ENCODE measurements at regions not wholly inside any gene's neighbourhood (a gene's known extent, or its start where the extent isn't known, plus 50 kb on each side); places are given as distances from the start of the nearest gene placed in this dataset.

GRCh38 chr1:170357750-170358149 lies 174.2 kb upstream of the GORAB start:
- no peaks in the 10 kb centered on the region for H3K36me3 ChIP-seq
- TF ChIP-seq CTCF (IDR thresholded peaks at IDR 0.05; ENCODE audit: low read depth, low read length): no peak

GRCh38 chr1:170360601-170361000 lies 171.4 kb upstream of the GORAB start:
- no peaks in the 10 kb centered on the region for H3K9me3 ChIP-seq (ENCODE audit: low read depth)
- no peak for DNase-seq (ENCODE audit: low read depth in 1 of 2, low spot score in 1 of 2)
- H3K36me3 ChIP-seq: no peaks in the 10 kb centered on the region
- no peaks in the 10 kb centered on the region for H3K27me3 ChIP-seq
- no peak for TF ChIP-seq CTCF (IDR thresholded peaks at IDR 0.05; ENCODE audit: low read depth, low read length)
- H3K4me1 ChIP-seq (ENCODE audit: low read depth): no peaks in the 10 kb centered on the region
- no peak overlapping the region for H3K4me3 ChIP-seq
- H3K27ac ChIP-seq: no peak overlapping the region

More at GRCh38 chr1:170357750-170358149, 174.2 kb upstream of the GORAB start:
- Histone ChIP-seq H3K4me1 (ENCODE audit: low read depth) (peaks cover 11% of the 10 kb centered on the region), H3K27me3 (no peaks in the 10 kb centered on the region), H3K27ac (no peak overlapping the region), H3K4me3 (no peak overlapping the region), H3K9me3 (ENCODE audit: low read depth) (no peaks in the 10 kb centered on the region)
- DNase-seq (ENCODE audit: low read depth in 1 of 2, low spot score in 1 of 2): no peak

GRCh38 chr1:170365331-170365730 lies 166.6 kb upstream of the GORAB start:
- H3K4me3 ChIP-seq: no peak overlapping the region
- no peak overlapping the region for H3K27ac ChIP-seq
- no peak for TF ChIP-seq CTCF (IDR thresholded peaks at IDR 0.05; ENCODE audit: low read depth, low read length)
- no peaks in the 10 kb centered on the region for H3K9me3 ChIP-seq (ENCODE audit: low read depth)
- no peak for DNase-seq (ENCODE audit: low read depth in 1 of 2, low spot score in 1 of 2)
- no peaks in the 10 kb centered on the region for H3K4me1 ChIP-seq (ENCODE audit: low read depth)
- no peaks in the 10 kb centered on the region for H3K27me3 ChIP-seq
- H3K36me3 ChIP-seq: no peaks in the 10 kb centered on the region

GRCh38 chr1:170366980-170367379 lies 165.0 kb upstream of the GORAB start:
- H3K27me3 ChIP-seq: no peaks in the 10 kb centered on the region
- H3K9me3 ChIP-seq (ENCODE audit: low read depth): no peaks in the 10 kb centered on the region
- H3K4me3 ChIP-seq: no peak overlapping the region
- DNase-seq (ENCODE audit: low read depth in 1 of 2, low spot score in 1 of 2): no peak
- no peak overlapping the region for H3K27ac ChIP-seq
- TF ChIP-seq CTCF (IDR thresholded peaks at IDR 0.05; ENCODE audit: low read depth, low read length): no peak
- no peaks in the 10 kb centered on the region for H3K4me1 ChIP-seq (ENCODE audit: low read depth)
- H3K36me3 ChIP-seq: no peaks in the 10 kb centered on the region

- no peak for DNase-seq (ENCODE audit: low read depth in 1 of 2, low spot score in 1 of 2)
These were observed 164.4 kb upstream of the GORAB start for GRCh38 chr1:170367615-170368014.

More at GRCh38 chr1:170367615-170368014, 164.4 kb upstream of the GORAB start:
- no peak overlapping the region for H3K27ac ChIP-seq
- TF ChIP-seq CTCF (IDR thresholded peaks at IDR 0.05; ENCODE audit: low read depth, low read length): no peak
- H3K4me3 ChIP-seq: no peak overlapping the region
- no peaks in the 10 kb centered on the region for H3K9me3 ChIP-seq (ENCODE audit: low read depth)
- no peaks in the 10 kb centered on the region for H3K4me1 ChIP-seq (ENCODE audit: low read depth)
- no peaks in the 10 kb centered on the region for H3K36me3 ChIP-seq
- H3K27me3 ChIP-seq: no peaks in the 10 kb centered on the region

Measured in cardiac muscle cell (in vitro differentiated cells and primary cell).